Body of pancreas (tissue), 4 donors: ENCODE measurements at regions not wholly inside any gene's neighbourhood (a gene's known extent, or its start where the extent isn't known, plus 50 kb on each side); places are given as distances from the start of the nearest gene placed in this dataset.

ENCODE experiments used
- ATAC-seq: fragments of 150-250 bp; one replicate; pipeline ENCODE4 v1.9.1; 2016
- DNase-seq, 4 donors: peaks; one replicate each; pipeline ENCODE4 v3.0.0-alpha.2; 2019
- H3K27ac ChIP-seq, 4 donors: fragments of 200-600 bp; sonication (generic); 1 replicate in 3 of 4; 2 replicates in 1 of 4; pipeline versions ENCODE4 v1.5.1 to v1.6.1; 2016 to 2019; ENCODE audit warnings: mild to moderate bottlenecking in 1 of 4, mixed read lengths in 1 of 4, moderate library complexity in 1 of 4
- H3K27me3 ChIP-seq, 2 donors: fragments of 200-600 bp; sonication (generic); one replicate each; pipeline ENCODE4 v1.6.0; 2016; ENCODE audit warnings: mild to moderate bottlenecking in 1 of 2
- H3K36me3 ChIP-seq, 2 donors: fragments of 200-600 bp; sonication (generic); replicated peaks in 1 of 2; 2 replicates each; pipeline ENCODE4 v1.5.1; 2016; ENCODE audit warnings: low read depth in 2 of 2; ENCODE audit not compliant: insufficient read depth in 1 of 2
- H3K4me1 ChIP-seq: fragments of 200-600 bp; sonication (generic); one replicate; pipeline ENCODE4 v1.6.0; 2016
- H3K4me3 ChIP-seq, 2 donors: fragments of 200-600 bp; sonication (generic); 1 replicate in 1 of 2; 2 replicates in 1 of 2; pipeline ENCODE4 v1.5.1; 2016 to 2019
- H3K9me3 ChIP-seq, 3 donors: fragments of 200-600 bp; sonication (generic); 1 replicate in 2 of 3; 2 replicates in 1 of 3; pipeline ENCODE4 v1.5.1; 2016
- CTCF ChIP-seq, 7 experiments: fragments of 450-650 bp in 4 of 7; fragments of 200-600 bp in 3 of 7; sonication (generic) in 3 of 7; IDR thresholded peaks; one replicate each; pipeline ENCODE4 v1.5.1; 2016 to 2019; ENCODE audit warnings: antibody characterized with exemption in 7 of 7
- POLR2A ChIP-seq, 3 donors: fragments of 450-650 bp; IDR thresholded peaks; one replicate each; pipeline ENCODE4 v1.6.1; 2016; ENCODE audit warnings: antibody characterized with exemption in 3 of 3, mild to moderate bottlenecking in 2 of 3
- whole genome bisulfite sequencing, 2 donors: methylation state at CpG; one replicate each; pipeline ENCODE4 v1.1.5; 2017; 5-methylcytosine and 5-hydroxymethylcytosine counted together
- intact Hi-C: fragments of 100-400 bp; cut with DNase I; formaldehyde crosslinking; loops from one replicate; pipeline ENCODE4 v1.15.1; 2023

DNA sequence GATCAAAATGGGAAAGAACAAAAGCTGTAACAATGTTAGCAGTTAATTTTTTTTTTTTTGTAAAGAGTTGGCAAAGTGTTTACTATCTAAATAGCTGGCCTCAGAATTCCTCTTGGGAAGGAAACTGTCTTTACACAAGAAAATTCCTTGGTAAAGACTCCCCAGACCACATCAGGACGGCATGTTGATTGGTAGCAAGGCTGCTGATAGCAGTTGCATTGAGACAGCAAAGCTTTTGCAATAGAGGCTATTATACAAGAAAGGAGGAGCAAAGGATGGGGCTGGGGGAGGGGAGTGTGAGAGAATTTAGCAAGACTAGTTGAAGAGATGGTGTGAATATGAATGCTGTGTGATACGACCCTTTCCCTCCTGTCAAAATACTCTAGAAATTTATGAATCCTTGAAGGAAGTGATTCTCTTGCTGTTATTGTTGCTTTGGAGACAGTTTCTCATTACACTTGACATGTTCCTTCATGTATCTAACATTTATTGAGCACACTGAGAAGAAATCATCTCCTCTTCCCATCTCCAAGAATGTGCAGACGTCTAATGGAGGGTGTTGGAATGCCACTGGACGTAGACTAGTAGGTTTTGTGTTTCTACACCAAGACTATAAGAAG is 355.6 kb downstream of the SIPA1L2 start:
- Histone ChIP-seq H3K27ac (no peak overlapping the region), H3K36me3 (no peaks in the 10 kb centered on the region), H3K27me3 (no peaks in the 10 kb centered on the region), H3K4me1 (no peaks in the 10 kb centered on the region), H3K4me3 (no peak overlapping the region), H3K9me3 (no peaks in the 10 kb centered on the region)
- ATAC-seq: no peak
- WGBS, 2 donors: 76 to 80% methylated on average over 4 of the region's 4 CpGs
- intact Hi-C loops: no loop called here
- TF ChIP-seq CTCF (IDR thresholded peaks at IDR 0.05) (no peak), POLR2A (IDR thresholded peaks at IDR 0.05) (no peak)
- no peak for DNase-seq

GRCh38 chr1:232273011-232273410 is 356.9 kb downstream of the SIPA1L2 start:
- ATAC-seq (no peak), DNase-seq (no peak)
- intact Hi-C loops: no loop called here
- no peak for TF ChIP-seq CTCF (IDR thresholded peaks at IDR 0.05)
- no peak for TF ChIP-seq POLR2A (IDR thresholded peaks at IDR 0.05)
- Histone ChIP-seq H3K4me1 (no peaks in the 10 kb centered on the region), H3K4me3 (no peak overlapping the region), H3K27ac (no peak overlapping the region), H3K36me3 (no peaks in the 10 kb centered on the region), H3K9me3 (no peaks in the 10 kb centered on the region), H3K27me3 (no peaks in the 10 kb centered on the region)
- 71 to 82% methylated on average over 4 of the region's 4 CpGs for WGBS, 2 donors

GRCh38 chr1:232271991-232272589 is 357.8 kb downstream of the SIPA1L2 start:
- intact Hi-C loops: no loop called here
- no peak for TF ChIP-seq CTCF (IDR thresholded peaks at IDR 0.05)
- H3K4me1 ChIP-seq: no peaks in the 10 kb centered on the region
- H3K27me3 ChIP-seq: no peaks in the 10 kb centered on the region
- no peak overlapping the region for H3K27ac ChIP-seq
- H3K36me3 ChIP-seq: no peaks in the 10 kb centered on the region
- DNase-seq (no peak), ATAC-seq (no peak)
- no peak overlapping the region for H3K4me3 ChIP-seq
- H3K9me3 ChIP-seq: no peaks in the 10 kb centered on the region
- WGBS, 2 donors: 78 to 86% methylated on average over 8 to 10 of the region's 10 CpGs

GRCh38 chr1:232271299-232271698 is 358.6 kb downstream of the SIPA1L2 start:
- Histone ChIP-seq H3K36me3 (no peaks in the 10 kb centered on the region), H3K27me3 (no peaks in the 10 kb centered on the region), H3K4me1 (no peaks in the 10 kb centered on the region), H3K27ac (no peak overlapping the region), H3K9me3 (no peaks in the 10 kb centered on the region), H3K4me3 (no peak overlapping the region)
- DNase-seq: no peak
- no peak for ATAC-seq
- TF ChIP-seq POLR2A (IDR thresholded peaks at IDR 0.05): no peak
- TF ChIP-seq CTCF (IDR thresholded peaks at IDR 0.05): no peak
- intact Hi-C loops: no loop called here

- ATAC-seq: no peak
- no peak for DNase-seq
- TF ChIP-seq CTCF (IDR thresholded peaks at IDR 0.05): no peak
- TF ChIP-seq POLR2A (IDR thresholded peaks at IDR 0.05): no peak
- Histone ChIP-seq H3K4me1 (no peaks in the 10 kb centered on the region), H3K36me3 (no peaks in the 10 kb centered on the region), H3K27me3 (no peaks in the 10 kb centered on the region), H3K27ac (no peak overlapping the region), H3K9me3 (no peaks in the 10 kb centered on the region), H3K4me3 (no peak overlapping the region)
- WGBS, 2 donors: 80 to 82% methylated on average over 2 of the region's 2 CpGs
- intact Hi-C loops: no loop called here
These were observed 359.9 kb downstream of the SIPA1L2 start for GRCh38 chr1:232269988-232270387.
